Bronchial epithelial cell (primary cell): ENCODE measurements at regions not wholly inside any gene's neighbourhood (a gene's known extent, or its start where the extent isn't known, plus 50 kb on each side); places are given as distances from the start of the nearest gene placed in this dataset.

Experiments used
- DNase-seq: peaks from one replicate; pipeline ENCODE4 v3.0.0-alpha.2; 2010; ENCODE audit warnings: low read depth
- FAIRE-seq: peaks from 2 replicates; lab custom pipeline; 2011; peaks lifted over from hg19 to GRCh38; lab: Jason Lieb, UNC
- H3K27me3 ChIP-seq: 2 replicates; pipeline ENCODE4 v1.5.1; 2011; ENCODE audit warnings: low read length; ENCODE audit not compliant: control insufficient read depth, insufficient read depth
- H3K36me3 ChIP-seq: 2 replicates; pipeline ENCODE4 v1.5.1; 2011; ENCODE audit warnings: low read length; ENCODE audit not compliant: control insufficient read depth, insufficient read depth
- H3K4me3 ChIP-seq: 2 replicates; pipeline ENCODE4 v1.5.1; 2011; ENCODE audit warnings: mild to moderate bottlenecking, low read depth, low read length, control low read depth
- CTCF ChIP-seq: IDR thresholded peaks from 2 replicates; pipeline ENCODE4 v1.5.1; 2011; ENCODE audit warnings: mild to moderate bottlenecking, moderate library complexity, low read length, control low read depth, inconsistent platforms; ENCODE audit not compliant: insufficient read depth, severe bottlenecking

- TF ChIP-seq CTCF: no peak
- no peak for FAIRE-seq
- DNase-seq: no peak
- H3K36me3 ChIP-seq: peaks cover 4% of the 10 kb centered on the region
- H3K27me3 ChIP-seq: no peaks in the 10 kb centered on the region
- no peak overlapping the region for H3K4me3 ChIP-seq
These were observed 79.3 kb upstream of the NAA20 start for GRCh38 chr20:19937651-19938420.

GRCh38 chr20:19938421-19939090 is 78.6 kb upstream of the NAA20 start:
- no peak for TF ChIP-seq CTCF
- DNase-seq (no peak), FAIRE-seq (no peak)
- H3K27me3 ChIP-seq: no peaks in the 10 kb centered on the region
- peaks cover 4% of the 10 kb centered on the region for H3K36me3 ChIP-seq
- no peak overlapping the region for H3K4me3 ChIP-seq

- Histone ChIP-seq H3K27me3 (no peaks in the 10 kb centered on the region), H3K4me3 (no peak overlapping the region), H3K36me3 (peaks cover 4% of the 10 kb centered on the region)
- FAIRE-seq: no peak
- no peak for TF ChIP-seq CTCF
- no peak for DNase-seq
These were observed 76.1 kb upstream of the NAA20 start for GRCh38 chr20:19940988-19941460.

- no peaks in the 10 kb centered on the region for H3K27me3 ChIP-seq
- no peak for TF ChIP-seq CTCF
These were observed 74.6 kb upstream of the NAA20 start for GRCh38 chr20:19942611-19943010.

GRCh38 chr20:19943061-19943521 is 74.1 kb upstream of the NAA20 start:
- Histone ChIP-seq H3K27me3 (no peaks in the 10 kb centered on the region), H3K4me3 (no peak overlapping the region), H3K36me3 (peaks cover 6% of the 10 kb centered on the region)
- DNase-seq (no peak), FAIRE-seq (no peak)
- no peak for TF ChIP-seq CTCF

More at GRCh38 chr20:19942611-19943010, 74.6 kb upstream of the NAA20 start:
- no peak for FAIRE-seq
- Histone ChIP-seq H3K4me3 (no peak overlapping the region), H3K36me3 (peaks cover 4% of the 10 kb centered on the region)
- DNase-seq: no peak
